ENCODE measurements at regions not wholly inside any gene's neighbourhood (a gene's known extent, or its start where the extent isn't known, plus 50 kb on each side); places are given as distances from the start of the nearest gene placed in this dataset.

DNA sequence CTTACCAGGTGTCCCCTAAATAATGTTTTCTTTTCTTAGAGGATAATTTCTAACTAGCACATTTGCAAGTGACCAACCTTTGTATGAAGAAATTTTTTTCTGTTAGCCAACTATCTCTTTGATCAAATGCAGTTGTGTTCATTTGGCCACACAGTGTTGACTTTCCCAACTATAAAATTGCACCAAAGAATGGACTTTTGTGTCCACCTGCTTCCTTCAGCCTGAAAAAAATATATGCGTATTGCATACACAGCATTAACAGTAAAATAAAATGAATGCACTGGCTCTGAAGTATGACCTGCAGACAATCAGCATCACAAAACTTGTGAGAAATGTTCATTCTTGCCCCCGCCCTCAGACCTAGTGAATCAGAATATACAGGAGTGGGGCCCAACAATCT lies 342.0 kb downstream of the SEC23A start:
- no peak for DNase-seq

GRCh38 chr14:38758661-38759060 lies 344.4 kb downstream of the SEC23A start:
- no peak for DNase-seq

- no peak for DNase-seq
Observed at GRCh38 chr14:38755036-38755435, 348.0 kb downstream of the SEC23A start.

DNA sequence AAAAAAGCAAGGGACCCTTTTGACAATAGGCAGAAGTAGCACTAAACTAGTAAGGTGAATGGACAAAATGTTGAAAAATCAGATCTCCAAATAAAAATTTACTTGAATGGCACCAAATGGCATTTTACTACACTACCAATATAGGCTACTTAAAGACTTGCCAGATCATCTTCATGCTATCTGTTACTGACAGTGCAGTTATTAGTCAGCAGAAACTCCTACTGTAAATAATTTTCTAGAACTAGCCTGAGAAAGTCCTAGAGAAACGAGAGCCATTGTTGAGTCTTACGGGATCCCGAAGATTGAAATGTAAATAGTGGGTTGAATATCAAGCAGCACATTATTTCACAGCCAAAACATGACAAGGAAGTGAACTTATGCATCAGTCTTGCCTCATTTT lies 350.3 kb downstream of the SEC23A start:
- no peak for DNase-seq

GRCh38 chr14:38752341-38752740 lies 350.7 kb downstream of the SEC23A start:
- DNase-seq: no peak

DNA sequence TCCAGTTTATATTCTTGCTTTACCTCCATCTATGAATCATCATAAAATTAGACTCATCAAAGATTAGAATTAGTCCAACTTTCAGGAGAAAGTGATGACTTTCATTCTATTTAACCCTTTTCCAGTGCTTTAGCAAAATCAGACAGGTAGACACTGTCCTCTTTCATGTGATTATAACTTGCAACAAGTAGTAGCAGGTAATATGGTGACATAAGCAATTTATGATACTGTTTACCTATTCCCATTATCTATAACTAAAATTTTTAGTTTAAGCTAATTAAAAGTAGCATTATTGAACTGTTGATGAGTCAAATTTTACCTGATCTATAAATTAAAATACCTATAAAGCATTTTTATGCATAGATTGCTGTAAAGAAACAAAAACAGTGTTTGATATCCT lies 351.6 kb downstream of the SEC23A start:
- DNase-seq: no peak

- DNase-seq: no peak
Observed at GRCh38 chr14:38749936-38750335, 353.1 kb downstream of the SEC23A start.

DNA sequence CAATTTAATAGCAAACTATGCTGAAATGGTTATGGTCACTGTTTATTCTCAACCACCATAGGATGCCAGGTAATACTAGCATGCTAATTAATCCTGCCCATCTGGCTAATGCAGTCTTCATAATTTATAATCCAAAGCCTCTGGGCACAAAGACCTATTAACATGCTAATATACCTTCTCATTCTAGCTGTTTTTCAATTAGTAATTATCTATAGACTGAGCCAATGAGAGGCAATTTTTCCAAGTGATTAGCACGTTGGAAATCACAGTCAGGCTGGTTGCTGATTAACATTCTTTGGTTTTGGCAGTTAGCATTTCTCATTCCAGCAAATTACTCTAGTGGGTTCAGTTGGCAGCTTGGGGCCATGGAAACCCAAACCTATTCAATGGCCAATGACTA lies 357.2 kb downstream of the SEC23A start:
- DNase-seq: no peak

DNA sequence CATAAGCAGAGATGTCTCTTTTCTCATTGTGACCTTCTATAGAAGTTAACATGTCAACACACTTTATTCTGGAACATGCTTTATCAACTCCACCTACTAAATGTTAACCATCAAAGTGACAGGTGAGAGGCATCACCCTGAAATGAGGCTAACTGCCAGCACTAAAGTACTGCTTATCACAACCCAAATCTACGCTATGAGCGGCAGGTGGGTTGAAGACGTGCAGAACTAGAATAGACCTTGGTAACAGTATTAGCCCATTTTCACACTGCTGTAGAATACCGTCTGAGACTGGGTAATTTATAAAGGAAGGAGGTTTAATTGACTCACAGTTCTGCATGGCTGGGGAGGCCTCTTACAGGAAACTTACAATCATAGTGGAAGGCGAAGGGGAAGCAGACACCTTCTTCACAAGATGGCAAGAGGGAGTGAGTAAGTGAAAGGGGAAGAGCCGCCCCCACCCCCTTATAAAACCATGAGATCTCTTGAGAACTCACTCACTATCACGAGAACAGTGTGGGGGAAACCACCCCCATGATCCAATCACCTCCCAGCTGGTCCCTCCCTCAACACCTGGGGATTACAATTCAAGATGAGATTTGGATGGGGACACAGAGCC lies 359.0 kb downstream of the SEC23A start:
- no peak for DNase-seq

GRCh38 chr14:38737686-38738407 lies 365.2 kb downstream of the SEC23A start:
- DNase-seq: no peak

DNA sequence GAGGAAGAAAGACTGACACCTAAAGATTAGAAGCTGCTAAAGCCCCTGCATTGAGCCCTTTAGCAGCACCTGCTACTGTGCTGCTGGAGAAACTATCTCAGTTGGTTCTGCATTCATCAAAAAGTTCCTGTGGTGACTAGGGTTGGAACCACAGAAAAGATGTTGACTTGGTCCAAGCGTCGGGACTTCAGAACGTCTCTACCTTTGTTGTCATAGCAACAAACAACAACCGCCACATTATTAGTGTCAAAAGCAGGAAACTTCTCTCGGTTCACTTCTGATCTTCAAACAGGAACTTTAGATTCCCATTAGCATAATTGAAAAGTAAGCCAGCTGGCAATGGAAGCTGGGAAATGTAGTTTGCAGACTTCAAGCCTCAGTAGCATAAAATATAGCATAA lies 368.0 kb downstream of the SEC23A start:
- no peak for DNase-seq

DNA sequence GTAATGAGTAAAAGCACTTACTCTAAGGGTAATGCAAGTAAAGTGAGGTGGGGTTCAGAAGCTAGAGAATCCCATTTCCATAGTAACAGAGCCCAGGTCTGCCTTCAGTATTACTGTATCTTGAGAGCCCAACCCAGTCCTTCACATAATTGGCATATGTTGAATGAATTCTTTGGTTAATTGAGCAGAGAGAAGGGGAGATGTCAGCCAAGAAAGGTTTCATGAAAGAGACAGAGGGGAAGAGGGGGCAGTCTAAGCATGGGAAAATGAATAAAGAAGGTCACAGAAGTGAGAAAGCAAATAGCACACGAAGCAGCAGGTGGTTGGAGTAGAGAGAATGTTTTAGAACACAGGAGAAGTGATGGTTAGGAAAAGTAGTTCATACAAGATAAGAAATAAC lies 371.1 kb downstream of the SEC23A start:
- DNase-seq: no peak

- no peak for DNase-seq
Observed at GRCh38 chr14:38730420-38730819, 372.6 kb downstream of the SEC23A start.

DNA sequence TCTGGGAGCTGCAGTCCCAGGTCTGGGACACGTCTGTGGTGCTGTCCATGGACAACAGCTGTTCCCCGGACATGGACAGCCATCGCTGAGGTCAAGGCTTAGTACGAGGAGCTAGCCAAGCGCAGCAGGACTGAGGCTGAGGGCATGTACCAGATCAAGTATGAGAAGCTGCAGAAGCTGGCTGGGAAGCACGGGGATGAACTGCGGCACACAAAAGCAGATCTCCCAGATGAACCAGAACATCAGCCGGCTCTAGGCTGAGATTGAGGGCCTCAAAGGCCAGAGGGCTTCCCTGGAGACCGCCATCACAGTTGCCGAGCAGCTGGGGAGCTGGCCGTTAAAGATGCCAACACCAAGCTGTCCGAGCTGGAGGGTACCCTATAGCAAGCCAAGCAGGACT lies 375.3 kb downstream of the SEC23A start:
- no peak for DNase-seq

DNA sequence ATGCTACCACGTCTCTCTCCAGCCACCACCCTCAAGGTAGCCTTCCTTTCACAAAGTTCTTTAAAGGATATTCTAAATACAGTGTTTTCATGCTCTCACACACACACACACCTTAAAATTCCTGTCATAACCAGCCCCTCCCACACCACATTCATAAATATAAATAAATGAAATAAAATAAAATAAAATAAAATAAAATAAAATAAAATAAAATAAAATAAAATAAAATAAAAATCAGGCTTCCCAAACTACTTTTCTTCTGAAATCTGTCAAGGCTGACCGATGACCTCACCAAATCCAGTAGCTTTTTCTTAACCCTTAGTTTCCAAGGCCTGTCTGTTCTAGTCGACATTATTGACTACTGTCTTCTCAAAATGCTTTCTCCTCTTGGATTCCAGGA lies 378.4 kb downstream of the SEC23A start:
- DNase-seq: no peak

DNA sequence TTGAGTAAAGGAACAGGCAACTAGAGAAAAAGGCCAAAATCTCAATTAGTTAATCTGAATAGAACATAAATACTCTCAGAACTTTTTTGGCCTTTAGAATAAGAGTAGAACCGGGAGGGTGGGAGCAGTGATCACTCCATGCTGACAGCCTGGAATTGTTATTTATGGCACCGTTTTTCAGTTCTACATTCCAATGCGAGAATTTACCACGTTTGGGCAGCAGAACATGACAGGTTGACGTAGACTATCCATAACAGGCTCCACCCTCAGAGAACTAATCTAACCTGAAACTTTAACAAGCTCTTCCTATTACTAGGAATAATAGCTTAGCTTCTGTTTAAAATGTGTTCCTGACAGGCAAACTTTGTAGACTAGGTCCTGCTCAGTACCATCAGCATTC lies 379.1 kb downstream of the SEC23A start:
- no peak for DNase-seq

- DNase-seq: no peak
Observed at GRCh38 chr14:38723277-38723676, 379.8 kb downstream of the SEC23A start.

- DNase-seq: peak; percentile 57
Observed at GRCh38 chr14:38721822-38722431, 381.1 kb downstream of the SEC23A start.

DNA sequence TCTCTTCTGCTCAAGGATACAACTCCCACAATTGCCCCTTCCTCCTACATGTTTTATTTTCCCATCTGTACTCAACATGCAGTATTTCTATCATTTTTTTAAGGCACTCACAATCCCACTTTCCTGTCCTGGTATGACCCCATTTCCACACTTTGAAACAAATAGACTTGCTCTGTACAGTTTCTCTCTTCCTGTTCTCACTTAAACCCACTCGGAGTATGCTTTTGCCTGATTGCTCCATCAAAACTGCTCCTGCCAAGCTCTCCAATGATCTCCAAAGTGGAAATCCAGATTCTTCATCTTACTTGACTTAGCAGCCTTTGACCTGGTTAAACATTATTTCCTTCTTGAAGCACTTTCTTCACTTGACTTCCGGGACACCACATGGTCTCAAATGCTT lies 384.5 kb downstream of the SEC23A start:
- DNase-seq: no peak

- no peak for DNase-seq
Observed at GRCh38 chr14:38716926-38717325, 386.1 kb downstream of the SEC23A start.

DNA sequence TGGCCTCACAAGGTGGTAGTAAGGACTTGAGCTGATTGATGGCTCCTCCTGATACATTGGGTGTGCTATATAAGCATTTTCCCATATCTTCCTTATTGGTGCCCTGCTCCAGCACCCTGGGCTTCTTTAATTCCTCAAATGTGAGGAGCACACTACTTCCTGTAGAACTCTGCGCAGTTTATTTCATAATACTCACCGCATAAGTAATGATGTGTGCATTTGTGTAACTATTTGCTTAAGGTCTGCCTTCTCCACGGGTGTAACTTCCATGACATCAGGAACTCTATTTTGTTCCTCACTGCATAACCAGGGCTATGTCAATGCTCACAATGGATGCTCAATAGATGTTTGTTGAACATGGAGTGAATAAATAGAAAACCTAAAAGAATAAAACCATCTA lies 392.2 kb downstream of the SEC23A start:
- DNase-seq: no peak

DNA sequence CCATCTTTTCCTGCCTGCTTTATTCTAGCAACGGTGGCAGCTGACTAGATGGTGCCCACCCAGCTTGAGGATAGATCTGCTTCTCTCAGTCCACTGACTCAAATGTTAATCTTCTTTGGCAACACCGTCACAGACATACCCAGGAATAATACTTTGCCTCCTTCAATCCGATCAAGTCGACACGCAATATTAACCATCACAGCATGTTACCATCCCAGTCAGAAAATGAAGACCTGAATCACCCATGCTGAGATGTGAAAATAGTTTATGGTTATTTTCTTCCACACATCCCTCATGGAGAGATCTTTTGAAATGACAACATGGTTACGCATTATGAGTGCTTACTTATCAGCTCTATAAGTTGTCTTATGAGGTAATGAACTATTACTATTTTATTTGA lies 392.8 kb downstream of the SEC23A start:
- DNase-seq: no peak

DNA sequence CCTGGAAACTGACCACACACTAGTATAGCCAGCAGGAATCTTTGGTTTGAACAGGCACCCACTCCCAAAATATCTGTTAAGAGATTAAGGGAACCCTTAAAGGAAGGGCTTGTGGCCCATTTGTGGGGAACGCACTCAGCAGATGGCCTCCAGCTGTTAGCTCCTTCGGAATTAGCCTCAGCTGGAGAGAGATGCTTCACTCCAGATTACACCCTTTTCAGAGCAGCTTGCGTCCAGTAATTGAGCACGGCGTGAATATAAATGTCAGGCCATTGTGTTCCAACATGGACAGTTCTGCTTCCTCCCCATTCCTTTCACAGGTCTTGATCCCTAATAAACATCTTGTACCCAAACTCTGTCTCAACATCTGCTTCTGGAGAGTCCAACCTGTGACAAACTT lies 397.8 kb downstream of the SEC23A start:
- DNase-seq: no peak

- no peak for DNase-seq
Observed at GRCh38 chr14:38704220-38704619, 398.8 kb downstream of the SEC23A start.

GRCh38 chr14:38696925-38697324 lies 406.1 kb downstream of the SEC23A start:
- DNase-seq: no peak
